ENCODE measurements at regions not wholly inside any gene's neighbourhood (a gene's known extent, or its start where the extent isn't known, plus 50 kb on each side); places are given as distances from the start of the nearest gene placed in this dataset.

GRCh38 chr16:8120001-8120400 is 470.3 kb downstream of the TMEM114 start:
- TF ChIP-seq CTCF (conservative IDR thresholded peaks at IDR 0.05 in 1 of 2, IDR thresholded peaks at IDR 0.05 in 1 of 2; ENCODE audit: extremely low read depth in 1 of 2, insufficient read depth in 1 of 2, low read depth in 1 of 2, low read length in 2 of 2) (no peak), EZH2 (IDR thresholded peaks at IDR 0.05; ENCODE audit: borderline replicate concordance, low read length) (no peak)
